Keratinocyte (primary cell): ENCODE measurements at regions not wholly inside any gene's neighbourhood (a gene's known extent, or its start where the extent isn't known, plus 50 kb on each side); places are given as distances from the start of the nearest gene placed in this dataset.

Experiments
- CTCF ChIP-seq, 3 experiments: IDR thresholded peaks in 1 of 3; conservative IDR thresholded peaks in 1 of 3; optimal IDR thresholded peaks in 1 of 3; 2 replicates in 2 of 3; 3 replicates in 1 of 3; pipeline versions ENCODE3 to v1.5.1; 2011; ENCODE audit warnings: low read length in 3 of 3, mild to moderate bottlenecking in 3 of 3, moderate library complexity in 2 of 3, control low read depth in 1 of 3, inconsistent platforms in 1 of 3; ENCODE audit not compliant: insufficient read depth in 2 of 3; ENCODE audit errors: extremely low read depth in 1 of 3
- EZH2 ChIP-seq: IDR thresholded peaks from one replicate; pipeline ENCODE4 v1.6.1; 2012; ENCODE audit warnings: inconsistent platforms, mild to moderate bottlenecking, low read length, moderate library complexity

DNA sequence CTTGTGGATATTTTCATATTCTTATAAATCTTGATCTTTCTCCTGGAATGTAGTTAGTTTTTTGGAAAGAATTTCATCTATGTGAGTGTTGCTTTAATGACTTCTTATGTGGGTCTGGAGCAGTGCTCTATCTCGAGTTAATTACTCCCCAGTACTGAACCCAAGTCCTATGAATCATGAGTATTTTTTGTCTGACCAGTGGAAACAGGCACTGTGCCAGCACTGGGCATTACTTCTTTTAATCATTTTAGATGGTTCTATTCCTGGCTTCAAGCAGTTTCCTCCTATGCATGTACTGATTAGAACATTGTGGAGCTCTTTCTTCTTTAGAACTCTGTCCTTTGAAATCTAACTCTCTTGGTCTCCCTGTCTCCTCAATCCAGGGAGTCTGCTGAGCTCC, 466.3 kb downstream of the PCDH17 start:
- TF ChIP-seq EZH2 (no peak), CTCF (optimal IDR thresholded peaks at IDR 0.05 in 1 of 3, IDR thresholded peaks at IDR 0.05 in 1 of 3, conservative IDR thresholded peaks at IDR 0.05 in 1 of 3; ENCODE audit: extremely low read depth in 1 of 3, insufficient read depth in 2 of 3, low read length in 3 of 3) (no peak)
